Omental fat pad (tissue), 3 donors: ENCODE measurements at regions not wholly inside any gene's neighbourhood (a gene's known extent, or its start where the extent isn't known, plus 50 kb on each side); places are given as distances from the start of the nearest gene placed in this dataset.

ENCODE experiments used
- ATAC-seq: fragments of 150-250 bp; one replicate; pipeline ENCODE4 v1.9.1; 2016; ENCODE audit warnings: mild to moderate bottlenecking, moderate library complexity; ENCODE audit not compliant: low FRiP score
- DNase-seq: peaks from one replicate; pipeline ENCODE4 v3.0.0-alpha.2; 2019; ENCODE audit warnings: low spot score
- TF ChIP-seq, protein P1 (sequence below), 3 donors: fragments of 450-650 bp; IDR thresholded peaks; one replicate each; pipeline ENCODE4 v1.5.1; 2016 to 2017; ENCODE audit warnings: antibody characterized with exemption in 3 of 3, mild to moderate bottlenecking in 3 of 3, moderate library complexity in 2 of 3

DNA sequence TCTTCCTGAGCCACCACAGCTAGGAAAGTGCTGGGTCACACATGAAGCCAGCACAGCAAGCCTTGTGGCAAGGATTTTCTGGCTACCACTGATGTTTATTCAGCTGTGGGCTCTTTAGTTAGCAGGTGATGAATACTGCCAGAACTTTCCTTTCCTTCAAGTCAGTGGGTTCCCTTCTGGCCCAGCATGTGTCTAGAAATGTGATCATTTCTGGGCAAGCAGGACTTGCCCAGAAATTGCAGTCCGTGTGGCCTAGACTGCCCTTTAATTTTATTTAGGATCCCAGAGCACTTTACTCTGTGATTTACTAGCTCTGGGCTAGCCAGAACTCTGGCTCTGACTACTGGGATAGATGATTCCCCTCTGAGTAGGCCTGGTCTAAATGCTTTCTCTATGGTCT lies 397.5 kb downstream of the ZIC4 start:
- ATAC-seq = no peak
- no peak for DNase-seq
- TF ChIP-seq, protein P1, sequence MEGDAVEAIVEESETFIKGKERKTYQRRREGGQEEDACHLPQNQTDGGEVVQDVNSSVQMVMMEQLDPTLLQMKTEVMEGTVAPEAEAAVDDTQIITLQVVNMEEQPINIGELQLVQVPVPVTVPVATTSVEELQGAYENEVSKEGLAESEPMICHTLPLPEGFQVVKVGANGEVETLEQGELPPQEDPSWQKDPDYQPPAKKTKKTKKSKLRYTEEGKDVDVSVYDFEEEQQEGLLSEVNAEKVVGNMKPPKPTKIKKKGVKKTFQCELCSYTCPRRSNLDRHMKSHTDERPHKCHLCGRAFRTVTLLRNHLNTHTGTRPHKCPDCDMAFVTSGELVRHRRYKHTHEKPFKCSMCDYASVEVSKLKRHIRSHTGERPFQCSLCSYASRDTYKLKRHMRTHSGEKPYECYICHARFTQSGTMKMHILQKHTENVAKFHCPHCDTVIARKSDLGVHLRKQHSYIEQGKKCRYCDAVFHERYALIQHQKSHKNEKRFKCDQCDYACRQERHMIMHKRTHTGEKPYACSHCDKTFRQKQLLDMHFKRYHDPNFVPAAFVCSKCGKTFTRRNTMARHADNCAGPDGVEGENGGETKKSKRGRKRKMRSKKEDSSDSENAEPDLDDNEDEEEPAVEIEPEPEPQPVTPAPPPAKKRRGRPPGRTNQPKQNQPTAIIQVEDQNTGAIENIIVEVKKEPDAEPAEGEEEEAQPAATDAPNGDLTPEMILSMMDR (IDR thresholded peaks at IDR 0.05) = no peak

GRCh38 chr3:147008458-147008857 lies 397.9 kb downstream of the ZIC4 start:
- TF ChIP-seq, protein P1 (IDR thresholded peaks at IDR 0.05) = no peak
- no peak for DNase-seq
- no peak for ATAC-seq

GRCh38 chr3:147007736-147008245 lies 398.6 kb downstream of the ZIC4 start:
- TF ChIP-seq, protein P1 (IDR thresholded peaks at IDR 0.05) = no peak
- no peak for ATAC-seq
- DNase-seq = no peak

DNA sequence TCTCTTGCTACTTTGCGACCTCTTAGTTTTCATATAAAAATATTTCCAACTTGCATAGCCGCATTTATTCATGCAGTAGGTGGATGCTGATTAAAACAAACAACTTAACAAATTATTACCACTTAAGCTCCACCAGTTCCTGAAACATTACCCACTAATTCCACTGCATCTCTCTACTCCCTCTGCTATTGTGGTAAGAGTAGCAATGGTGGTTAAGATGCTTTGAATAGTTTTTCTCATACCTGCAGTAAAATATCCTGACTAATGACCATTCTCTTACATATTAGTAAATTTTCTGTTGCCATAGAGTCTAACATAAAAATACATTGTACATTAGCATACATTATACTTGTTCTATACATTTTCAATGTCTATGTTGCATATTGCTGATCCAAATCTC lies 397.6 kb upstream of the PLSCR5 start:
- no peak for ATAC-seq
- DNase-seq = no peak

DNA sequence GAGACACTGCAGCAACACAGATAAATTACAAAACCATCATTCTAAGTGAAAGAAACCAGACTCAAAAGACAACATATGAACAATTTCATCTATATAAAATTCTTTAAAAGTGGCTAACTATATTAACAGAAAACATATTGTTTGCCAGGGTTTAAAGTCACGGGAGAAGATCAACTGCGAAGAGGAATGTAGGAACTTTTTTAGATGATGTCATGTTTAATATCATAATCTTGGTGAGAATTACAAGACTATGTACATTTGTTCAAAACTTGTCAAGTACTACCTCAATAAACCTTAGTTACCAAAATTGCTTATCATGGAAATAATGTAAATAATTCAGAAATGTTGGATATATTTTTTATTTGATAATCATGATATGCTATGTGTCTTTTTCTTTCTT lies 395.1 kb upstream of the PLSCR5 start:
- DNase-seq = no peak
- TF ChIP-seq, protein P1 (IDR thresholded peaks at IDR 0.05) = no peak
- no peak for ATAC-seq

More for the DNA sequence above, 397.6 kb upstream of the PLSCR5 start:
- TF ChIP-seq, protein P1 (IDR thresholded peaks at IDR 0.05) = no peak

GRCh38 chr3:146991907-146992306 lies 386.8 kb upstream of the PLSCR5 start:
- TF ChIP-seq, protein P1 (IDR thresholded peaks at IDR 0.05) = no peak
- DNase-seq (no peak), ATAC-seq (no peak)

- TF ChIP-seq, protein P1 (IDR thresholded peaks at IDR 0.05) = no peak
- DNase-seq = no peak
- no peak for ATAC-seq
Measured at GRCh38 chr3:146975476-146975875, 370.3 kb upstream of the PLSCR5 start.
